Astrocyte of the cerebellum (primary cell): ENCODE measurements at regions not wholly inside any gene's neighbourhood (a gene's known extent, or its start where the extent isn't known, plus 50 kb on each side); places are given as distances from the start of the nearest gene placed in this dataset.

ENCODE experiments used
- DNase-seq: peaks from one replicate; pipeline ENCODE4 v3.0.0-alpha.2; 2011; ENCODE audit warnings: low read depth
- H3K4me3 ChIP-seq: 2 replicates; pipeline ENCODE4 v1.5.1; 2011; ENCODE audit warnings: mild to moderate bottlenecking, low read depth, low read length, moderate library complexity
- in situ Hi-C: cut with HindIII; loops from 2 replicates; pipeline ENCODE4 v1.10.0; 2017; ENCODE audit warnings: low sequenced_read_pairs
- TF ChIP-seq, protein P1 (sequence below): IDR thresholded peaks from 2 replicates; pipeline ENCODE4 v1.5.1; 2012; ENCODE audit warnings: low read length, low read depth, moderate library complexity, mild to moderate bottlenecking; ENCODE audit errors: missing control alignments

DNA sequence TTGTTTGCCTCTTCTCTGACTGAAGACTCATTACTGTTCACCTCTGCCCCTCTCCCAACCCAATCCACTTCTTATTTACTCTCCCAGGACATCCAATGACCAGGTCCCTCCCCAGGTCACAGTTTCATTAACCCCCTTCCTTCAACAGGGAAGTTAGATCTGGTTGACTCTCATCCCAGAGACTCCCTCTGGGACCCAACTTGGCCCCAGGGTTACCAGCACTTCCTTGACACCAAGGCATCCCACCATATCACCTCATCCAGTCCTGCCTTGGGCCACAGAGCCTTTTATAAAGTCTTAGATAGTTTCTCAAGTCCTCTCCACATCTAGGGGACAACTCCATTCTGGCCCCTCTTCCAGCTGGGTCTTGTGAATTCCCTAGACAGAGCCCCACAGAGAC, 470.6 kb upstream of the TSHZ3 start:
- in situ Hi-C loops = no loop called here
- TF ChIP-seq, protein P1, sequence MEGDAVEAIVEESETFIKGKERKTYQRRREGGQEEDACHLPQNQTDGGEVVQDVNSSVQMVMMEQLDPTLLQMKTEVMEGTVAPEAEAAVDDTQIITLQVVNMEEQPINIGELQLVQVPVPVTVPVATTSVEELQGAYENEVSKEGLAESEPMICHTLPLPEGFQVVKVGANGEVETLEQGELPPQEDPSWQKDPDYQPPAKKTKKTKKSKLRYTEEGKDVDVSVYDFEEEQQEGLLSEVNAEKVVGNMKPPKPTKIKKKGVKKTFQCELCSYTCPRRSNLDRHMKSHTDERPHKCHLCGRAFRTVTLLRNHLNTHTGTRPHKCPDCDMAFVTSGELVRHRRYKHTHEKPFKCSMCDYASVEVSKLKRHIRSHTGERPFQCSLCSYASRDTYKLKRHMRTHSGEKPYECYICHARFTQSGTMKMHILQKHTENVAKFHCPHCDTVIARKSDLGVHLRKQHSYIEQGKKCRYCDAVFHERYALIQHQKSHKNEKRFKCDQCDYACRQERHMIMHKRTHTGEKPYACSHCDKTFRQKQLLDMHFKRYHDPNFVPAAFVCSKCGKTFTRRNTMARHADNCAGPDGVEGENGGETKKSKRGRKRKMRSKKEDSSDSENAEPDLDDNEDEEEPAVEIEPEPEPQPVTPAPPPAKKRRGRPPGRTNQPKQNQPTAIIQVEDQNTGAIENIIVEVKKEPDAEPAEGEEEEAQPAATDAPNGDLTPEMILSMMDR = no peak
- no peak overlapping the region for H3K4me3 ChIP-seq
- DNase-seq = no peak

DNA sequence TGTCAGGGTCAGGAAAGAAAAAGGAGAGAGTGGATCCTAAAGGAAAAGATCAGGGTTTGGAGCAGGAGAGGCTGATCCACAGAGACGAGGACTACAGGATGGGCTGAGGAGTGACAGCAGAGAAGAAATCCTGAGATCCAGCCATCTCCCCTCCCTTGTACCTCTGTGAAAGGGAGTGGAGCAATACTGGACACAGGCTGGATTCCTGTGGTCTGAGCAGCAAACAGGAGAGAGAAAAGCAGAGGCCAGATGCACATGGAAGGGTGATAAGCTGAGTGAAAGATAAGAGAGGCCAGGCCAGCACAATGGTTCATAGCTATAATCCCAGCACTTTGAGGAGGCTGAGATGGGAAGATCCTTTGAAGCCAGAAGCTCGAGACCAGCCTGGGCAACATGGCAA, 472.1 kb upstream of the TSHZ3 start:
- TF ChIP-seq, protein P1 = no peak
- H3K4me3 ChIP-seq = no peak overlapping the region
- DNase-seq = no peak
- in situ Hi-C loops = no loop called here

DNA sequence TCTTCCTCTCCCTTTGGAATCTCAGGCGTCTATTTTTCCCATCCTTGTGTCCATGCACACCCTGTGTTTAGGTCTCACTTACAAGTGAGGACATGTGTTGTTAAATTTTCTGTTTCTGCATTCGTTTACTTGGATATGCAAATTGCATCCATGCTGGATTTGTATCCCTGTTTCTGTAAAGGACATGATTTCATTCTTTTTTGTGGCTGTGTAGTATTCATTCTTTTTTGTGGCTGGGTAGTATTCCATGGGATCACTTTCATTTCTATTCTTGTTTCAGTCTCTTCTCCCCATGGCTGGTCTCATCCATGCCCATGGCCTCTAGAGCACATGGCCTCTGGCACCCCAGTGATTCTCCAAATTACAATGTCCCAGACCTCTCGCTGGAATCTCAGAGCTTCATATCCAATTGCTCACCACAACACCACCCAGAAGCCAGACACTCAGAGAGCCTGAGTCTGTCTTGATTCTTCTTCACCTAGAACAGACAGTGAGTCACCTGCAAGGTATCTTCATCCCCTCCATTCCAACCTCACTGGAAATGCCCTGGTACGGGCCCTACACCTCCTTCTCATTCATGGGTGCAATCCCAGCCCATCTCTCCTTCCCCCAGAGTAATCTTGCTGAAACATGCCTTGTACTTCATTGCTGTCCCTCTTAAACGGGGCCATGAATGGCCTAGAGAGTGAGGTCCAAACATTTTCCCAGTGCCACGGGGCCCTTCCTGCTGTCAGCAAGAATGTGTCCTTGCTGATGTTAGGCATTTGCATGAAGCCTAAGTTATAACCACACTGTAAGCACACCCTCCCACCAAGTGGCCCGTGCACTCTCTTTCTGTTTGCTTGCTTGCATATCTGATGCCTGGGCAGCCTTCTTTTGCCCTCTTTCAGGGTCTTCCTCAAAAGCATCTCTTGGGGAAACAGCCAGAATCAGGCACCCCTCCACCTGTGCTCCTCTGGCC, 476.2 kb upstream of the TSHZ3 start:
- in situ Hi-C loops = no loop called here
- DNase-seq = no peak
- H3K4me3 ChIP-seq = no peak overlapping the region
- TF ChIP-seq, protein P1 = no peak

DNA sequence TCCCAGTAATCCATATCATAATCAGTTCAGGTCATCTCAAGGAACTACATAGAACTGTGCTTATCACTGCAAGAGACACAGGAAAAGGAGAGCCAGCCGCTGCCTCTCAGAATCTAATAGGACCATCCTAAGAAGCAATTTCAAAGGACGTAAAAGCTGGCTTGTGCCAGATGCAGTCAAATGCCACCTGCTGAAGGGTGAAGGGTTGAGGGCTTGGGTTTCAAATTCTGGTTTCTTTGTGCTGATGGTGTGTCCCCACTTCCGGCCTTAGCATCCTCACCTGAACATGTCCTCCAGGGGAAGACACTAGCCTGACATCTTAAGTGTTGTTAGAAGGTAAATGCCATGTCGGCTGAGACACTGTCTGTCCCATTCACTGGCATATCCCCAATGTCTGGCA, 477.1 kb upstream of the TSHZ3 start:
- in situ Hi-C loops = no loop called here
- DNase-seq = no peak
- H3K4me3 ChIP-seq = no peak overlapping the region
- TF ChIP-seq, protein P1 = no peak

DNA sequence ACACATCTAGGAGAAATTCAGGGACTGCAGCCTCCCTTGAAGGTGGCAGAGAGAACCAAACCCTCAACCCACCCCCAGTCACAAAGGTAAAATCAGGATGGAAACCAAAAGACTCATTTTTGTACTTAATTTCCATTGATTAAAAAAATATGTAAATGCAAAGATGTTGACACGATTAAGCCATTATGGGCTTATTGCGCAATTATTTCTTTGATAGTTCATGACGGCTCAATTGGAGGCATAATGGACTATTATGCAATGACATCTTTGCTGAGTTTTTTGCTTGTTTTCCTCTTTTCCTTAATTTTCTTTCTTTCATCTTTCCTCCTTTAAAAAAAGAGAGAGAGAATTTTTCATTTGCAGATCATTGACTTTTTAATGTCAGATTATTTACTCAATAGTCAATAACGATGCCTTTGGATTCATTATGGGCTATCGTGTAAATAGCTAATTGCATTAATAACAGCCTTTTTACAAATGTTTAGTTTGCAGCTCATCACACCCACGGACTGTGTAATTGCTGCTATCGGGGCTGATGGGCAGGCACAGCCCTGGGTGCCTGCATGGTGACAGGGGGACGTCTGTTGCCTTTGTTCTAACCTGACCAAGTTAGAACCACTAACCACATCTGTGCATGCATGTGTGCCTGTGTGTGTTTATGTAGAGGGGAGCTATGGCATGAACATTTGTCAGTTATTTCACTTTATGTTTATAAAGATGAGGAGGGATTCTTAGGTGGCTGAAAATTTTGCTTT, 482.4 kb upstream of the TSHZ3 start:
- in situ Hi-C loops = no loop called here
- TF ChIP-seq, protein P1 = no peak
- DNase-seq = no peak
- H3K4me3 ChIP-seq = no peak overlapping the region

DNA sequence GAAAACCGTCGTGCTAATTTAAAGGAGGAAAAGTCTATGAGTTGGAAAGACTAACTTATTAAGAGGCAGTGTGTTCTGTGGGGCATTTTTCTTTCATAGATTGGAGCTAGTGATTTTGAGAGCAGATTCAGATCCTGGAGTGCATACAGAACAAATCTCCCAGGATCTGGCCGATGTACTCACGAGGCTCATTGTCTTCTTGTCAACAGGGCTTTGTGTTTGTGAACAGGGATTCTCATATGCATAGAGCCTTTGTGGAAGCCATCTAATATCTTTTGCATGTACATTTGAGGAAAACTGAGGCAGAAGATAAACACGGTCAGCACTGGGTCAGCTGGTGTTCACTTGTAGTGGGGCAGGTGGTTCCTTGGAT, 482.9 kb upstream of the TSHZ3 start:
- DNase-seq = no peak
- TF ChIP-seq, protein P1 = no peak
- in situ Hi-C loops = no loop called here
- H3K4me3 ChIP-seq = no peak overlapping the region
